Thyroid gland (tissue), 4 donors: ENCODE measurements at regions not wholly inside any gene's neighbourhood (a gene's known extent, or its start where the extent isn't known, plus 50 kb on each side); places are given as distances from the start of the nearest gene placed in this dataset.

Experiments
- POLR2A ChIP-seq, 2 donors: fragments of 450-650 bp; IDR thresholded peaks; one replicate each; pipeline ENCODE4 v1.6.1; 2017; ENCODE audit warnings: antibody characterized with exemption in 2 of 2, mild to moderate bottlenecking in 2 of 2, moderate library complexity in 1 of 2
- TF ChIP-seq, protein P1 (sequence below), 6 experiments: fragments of 200-600 bp in 3 of 6; fragments of 450-650 bp in 3 of 6; sonication (generic) in 3 of 6; IDR thresholded peaks; one replicate each; pipeline ENCODE4 v1.5.1; 2016 to 2019; ENCODE audit warnings: antibody characterized with exemption in 6 of 6, mild to moderate bottlenecking in 2 of 6, inconsistent platforms in 1 of 6, moderate library complexity in 1 of 6

DNA sequence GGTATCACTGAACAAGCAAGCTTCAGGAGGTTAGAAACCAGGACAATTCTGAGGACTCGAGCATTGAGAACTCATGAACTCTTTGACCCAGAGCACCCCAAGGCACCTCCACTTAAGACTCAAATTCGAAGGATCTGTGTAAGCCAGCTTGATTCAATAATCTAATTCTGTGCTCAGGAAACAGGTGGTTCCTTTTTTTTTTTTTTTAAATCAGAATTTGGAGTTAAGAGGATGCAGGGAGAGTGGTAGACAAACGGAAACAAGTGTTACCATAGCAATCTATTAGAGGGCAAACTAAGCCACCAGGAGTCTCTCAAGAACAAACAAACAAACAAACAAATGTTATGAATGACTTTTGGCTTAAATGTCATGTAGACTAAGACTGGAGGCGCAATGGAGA is 53.8 kb upstream of the DPH5 start:
- TF ChIP-seq, protein P1, sequence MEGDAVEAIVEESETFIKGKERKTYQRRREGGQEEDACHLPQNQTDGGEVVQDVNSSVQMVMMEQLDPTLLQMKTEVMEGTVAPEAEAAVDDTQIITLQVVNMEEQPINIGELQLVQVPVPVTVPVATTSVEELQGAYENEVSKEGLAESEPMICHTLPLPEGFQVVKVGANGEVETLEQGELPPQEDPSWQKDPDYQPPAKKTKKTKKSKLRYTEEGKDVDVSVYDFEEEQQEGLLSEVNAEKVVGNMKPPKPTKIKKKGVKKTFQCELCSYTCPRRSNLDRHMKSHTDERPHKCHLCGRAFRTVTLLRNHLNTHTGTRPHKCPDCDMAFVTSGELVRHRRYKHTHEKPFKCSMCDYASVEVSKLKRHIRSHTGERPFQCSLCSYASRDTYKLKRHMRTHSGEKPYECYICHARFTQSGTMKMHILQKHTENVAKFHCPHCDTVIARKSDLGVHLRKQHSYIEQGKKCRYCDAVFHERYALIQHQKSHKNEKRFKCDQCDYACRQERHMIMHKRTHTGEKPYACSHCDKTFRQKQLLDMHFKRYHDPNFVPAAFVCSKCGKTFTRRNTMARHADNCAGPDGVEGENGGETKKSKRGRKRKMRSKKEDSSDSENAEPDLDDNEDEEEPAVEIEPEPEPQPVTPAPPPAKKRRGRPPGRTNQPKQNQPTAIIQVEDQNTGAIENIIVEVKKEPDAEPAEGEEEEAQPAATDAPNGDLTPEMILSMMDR (IDR thresholded peaks at IDR 0.05): no peak
- no peak for TF ChIP-seq POLR2A (IDR thresholded peaks at IDR 0.05)
